HL-60 (cell line): ENCODE measurements at regions not wholly inside any gene's neighbourhood (a gene's known extent, or its start where the extent isn't known, plus 50 kb on each side); places are given as distances from the start of the nearest gene placed in this dataset.

Experiments
- DNase-seq, 2 experiments: peaks; one replicate each; pipeline ENCODE4 v3.0.0-alpha.2; 2010 to 2020; ENCODE audit warnings: low read depth in 1 of 2, low spot score in 1 of 2
- H3K27ac ChIP-seq: fragments of 250-450 bp; sonication (Bioruptor Pico); replicated peaks from 2 replicates; pipeline ENCODE4 v1.5.1; 2020; ENCODE audit warnings: mild to moderate bottlenecking, moderate library complexity
- H3K27me3 ChIP-seq: fragments of 250-450 bp; sonication (Bioruptor Pico); 2 replicates; pipeline ENCODE4 v1.5.1; 2021; ENCODE audit warnings: mild to moderate bottlenecking, moderate library complexity; ENCODE audit not compliant: insufficient read depth, poor library complexity, severe bottlenecking
- H3K4me3 ChIP-seq: replicated peaks from 2 replicates; pipeline ENCODE4 v1.5.1; 2011; ENCODE audit warnings: mild to moderate bottlenecking, control low read depth, low read length; ENCODE audit not compliant: insufficient read depth
- GABPA ChIP-seq: IDR thresholded peaks from 2 replicates; pipeline ENCODE4 v1.6.1; 2012; ENCODE audit warnings: low read depth
- POLR2AphosphoS5 ChIP-seq: IDR thresholded peaks from 2 replicates; pipeline ENCODE4 v1.6.1; 2012; ENCODE audit warnings: low read depth
- SPI1 ChIP-seq: IDR thresholded peaks from 2 replicates; pipeline ENCODE4 v1.6.1; 2012; ENCODE audit warnings: low read depth, mild to moderate bottlenecking, borderline replicate concordance
- TF ChIP-seq, protein P1 (sequence below): IDR thresholded peaks from 2 replicates; pipeline ENCODE4 v1.6.1; 2012; ENCODE audit warnings: low read depth; ENCODE audit not compliant: insufficient replicate concordance
- TF ChIP-seq, protein P2 (sequence below): IDR thresholded peaks from one replicate; pipeline ENCODE4 v1.5.1; 2011; ENCODE audit warnings: low read length, control low read depth, inconsistent platforms; ENCODE audit not compliant: insufficient read depth

GRCh38 chr14:49363821-49364751 is 222.1 kb downstream of the RPS29 start:
- DNase-seq, result no peak
- peaks cover 2% of the 10 kb centered on the region for H3K27me3 ChIP-seq
- TF ChIP-seq SPI1 (no peak), GABPA (no peak), POLR2AphosphoS5 (no peak)
- TF ChIP-seq, protein P1, sequence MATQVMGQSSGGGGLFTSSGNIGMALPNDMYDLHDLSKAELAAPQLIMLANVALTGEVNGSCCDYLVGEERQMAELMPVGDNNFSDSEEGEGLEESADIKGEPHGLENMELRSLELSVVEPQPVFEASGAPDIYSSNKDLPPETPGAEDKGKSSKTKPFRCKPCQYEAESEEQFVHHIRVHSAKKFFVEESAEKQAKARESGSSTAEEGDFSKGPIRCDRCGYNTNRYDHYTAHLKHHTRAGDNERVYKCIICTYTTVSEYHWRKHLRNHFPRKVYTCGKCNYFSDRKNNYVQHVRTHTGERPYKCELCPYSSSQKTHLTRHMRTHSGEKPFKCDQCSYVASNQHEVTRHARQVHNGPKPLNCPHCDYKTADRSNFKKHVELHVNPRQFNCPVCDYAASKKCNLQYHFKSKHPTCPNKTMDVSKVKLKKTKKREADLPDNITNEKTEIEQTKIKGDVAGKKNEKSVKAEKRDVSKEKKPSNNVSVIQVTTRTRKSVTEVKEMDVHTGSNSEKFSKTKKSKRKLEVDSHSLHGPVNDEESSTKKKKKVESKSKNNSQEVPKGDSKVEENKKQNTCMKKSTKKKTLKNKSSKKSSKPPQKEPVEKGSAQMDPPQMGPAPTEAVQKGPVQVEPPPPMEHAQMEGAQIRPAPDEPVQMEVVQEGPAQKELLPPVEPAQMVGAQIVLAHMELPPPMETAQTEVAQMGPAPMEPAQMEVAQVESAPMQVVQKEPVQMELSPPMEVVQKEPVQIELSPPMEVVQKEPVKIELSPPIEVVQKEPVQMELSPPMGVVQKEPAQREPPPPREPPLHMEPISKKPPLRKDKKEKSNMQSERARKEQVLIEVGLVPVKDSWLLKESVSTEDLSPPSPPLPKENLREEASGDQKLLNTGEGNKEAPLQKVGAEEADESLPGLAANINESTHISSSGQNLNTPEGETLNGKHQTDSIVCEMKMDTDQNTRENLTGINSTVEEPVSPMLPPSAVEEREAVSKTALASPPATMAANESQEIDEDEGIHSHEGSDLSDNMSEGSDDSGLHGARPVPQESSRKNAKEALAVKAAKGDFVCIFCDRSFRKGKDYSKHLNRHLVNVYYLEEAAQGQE, result no peak
- TF ChIP-seq, protein P2, sequence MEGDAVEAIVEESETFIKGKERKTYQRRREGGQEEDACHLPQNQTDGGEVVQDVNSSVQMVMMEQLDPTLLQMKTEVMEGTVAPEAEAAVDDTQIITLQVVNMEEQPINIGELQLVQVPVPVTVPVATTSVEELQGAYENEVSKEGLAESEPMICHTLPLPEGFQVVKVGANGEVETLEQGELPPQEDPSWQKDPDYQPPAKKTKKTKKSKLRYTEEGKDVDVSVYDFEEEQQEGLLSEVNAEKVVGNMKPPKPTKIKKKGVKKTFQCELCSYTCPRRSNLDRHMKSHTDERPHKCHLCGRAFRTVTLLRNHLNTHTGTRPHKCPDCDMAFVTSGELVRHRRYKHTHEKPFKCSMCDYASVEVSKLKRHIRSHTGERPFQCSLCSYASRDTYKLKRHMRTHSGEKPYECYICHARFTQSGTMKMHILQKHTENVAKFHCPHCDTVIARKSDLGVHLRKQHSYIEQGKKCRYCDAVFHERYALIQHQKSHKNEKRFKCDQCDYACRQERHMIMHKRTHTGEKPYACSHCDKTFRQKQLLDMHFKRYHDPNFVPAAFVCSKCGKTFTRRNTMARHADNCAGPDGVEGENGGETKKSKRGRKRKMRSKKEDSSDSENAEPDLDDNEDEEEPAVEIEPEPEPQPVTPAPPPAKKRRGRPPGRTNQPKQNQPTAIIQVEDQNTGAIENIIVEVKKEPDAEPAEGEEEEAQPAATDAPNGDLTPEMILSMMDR, result no peak
- no peak overlapping the region for H3K27ac ChIP-seq
- H3K4me3 ChIP-seq, result no peak overlapping the region

- TF ChIP-seq, protein P2, result no peak
- no peak for TF ChIP-seq SPI1
- no peak for TF ChIP-seq GABPA
- TF ChIP-seq, protein P1, result no peak
- TF ChIP-seq POLR2AphosphoS5, result no peak
- Histone ChIP-seq H3K4me3 (no peak overlapping the region), H3K27me3 (no peaks in the 10 kb centered on the region), H3K27ac (no peak overlapping the region)
- no peak for DNase-seq
Measured at GRCh38 chr14:49362916-49363315, 223.3 kb downstream of the RPS29 start.

GRCh38 chr14:49339130-49339529 is 247.1 kb downstream of the RPS29 start:
- Histone ChIP-seq H3K27me3 (no peaks in the 10 kb centered on the region), H3K27ac (no peak overlapping the region), H3K4me3 (no peak overlapping the region)
- TF ChIP-seq, protein P1, result no peak
- TF ChIP-seq SPI1, result no peak
- TF ChIP-seq, protein P2, result no peak
- no peak for TF ChIP-seq GABPA
- no peak for TF ChIP-seq POLR2AphosphoS5
- DNase-seq, result no peak
